Activated T-cell treated with anti-CD3 and anti-CD28 coated beads, Interleukin-2, amount 50 U/mL, for 24 hours (primary cell): ENCODE measurements at regions not wholly inside any gene's neighbourhood (a gene's known extent, or its start where the extent isn't known, plus 50 kb on each side); places are given as distances from the start of the nearest gene placed in this dataset.

ENCODE experiments used
- DNase-seq: peaks from one replicate; pipeline ENCODE4 v3.0.0-alpha.2; 2020
- H3K27ac Mint-ChIP-seq: 2 replicates; pipeline ENCODE4 v1.8.0; 2020; ENCODE audit warnings: mild to moderate bottlenecking, mixed read lengths
- H3K27me3 Mint-ChIP-seq: 2 replicates; pipeline ENCODE4 v1.8.0; 2020; ENCODE audit warnings: mixed read lengths
- H3K36me3 Mint-ChIP-seq: 2 replicates; pipeline ENCODE4 v1.8.0; 2020; ENCODE audit warnings: low read depth, mixed read lengths
- H3K4me1 Mint-ChIP-seq: 2 replicates; pipeline ENCODE4 v1.8.0; 2020; ENCODE audit warnings: low read depth, mixed read lengths
- H3K4me3 Mint-ChIP-seq: 2 replicates; pipeline ENCODE4 v1.8.0; 2020; ENCODE audit warnings: mild to moderate bottlenecking, moderate library complexity, mixed read lengths
- H3K9me3 Mint-ChIP-seq: 2 replicates; pipeline ENCODE4 v1.8.0; 2020; ENCODE audit warnings: mixed read lengths

GRCh38 chr15:46709460-46710083 is 1007.7 kb upstream of the SEMA6D start:
- no peaks in the 10 kb centered on the region for H3K27me3 Mint-ChIP-seq
- no peak overlapping the region for H3K4me3 Mint-ChIP-seq
- H3K27ac Mint-ChIP-seq: no peak overlapping the region
- H3K36me3 Mint-ChIP-seq: no peaks in the 10 kb centered on the region
- H3K4me1 Mint-ChIP-seq: no peaks in the 10 kb centered on the region
- peaks cover 26% of the 10 kb centered on the region for H3K9me3 Mint-ChIP-seq
- no peak for DNase-seq

DNA sequence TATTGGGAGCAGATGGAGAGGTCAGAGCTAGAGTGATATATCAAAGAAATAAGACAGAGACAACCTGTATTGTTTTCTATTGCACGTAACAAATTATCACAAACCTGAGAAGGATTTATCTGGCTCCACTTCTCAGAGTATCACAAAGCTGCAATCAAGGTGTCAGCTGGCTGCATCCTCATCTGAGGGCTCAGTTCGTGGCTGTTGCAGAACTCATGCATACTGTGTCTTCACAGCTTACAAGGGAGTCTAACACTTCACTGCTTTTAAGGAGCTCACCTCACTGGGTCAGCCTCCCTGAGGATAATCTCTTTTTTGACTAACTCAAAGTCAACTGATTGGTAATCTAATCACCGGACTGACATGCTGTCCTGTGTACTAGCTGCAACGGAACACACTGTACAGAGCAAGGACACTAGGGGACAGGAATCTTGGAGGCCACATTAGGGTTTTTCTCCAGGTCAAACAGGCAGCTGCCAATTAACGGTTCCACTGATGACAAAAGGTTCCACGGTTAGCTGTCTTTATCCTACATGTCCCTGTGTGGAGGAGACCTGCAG is 1006.8 kb upstream of the SEMA6D start:
- H3K4me3 Mint-ChIP-seq: no peak overlapping the region
- no peaks in the 10 kb centered on the region for H3K4me1 Mint-ChIP-seq
- H3K36me3 Mint-ChIP-seq: no peaks in the 10 kb centered on the region
- H3K27me3 Mint-ChIP-seq: no peaks in the 10 kb centered on the region
- no peak for DNase-seq
- no peak overlapping the region for H3K27ac Mint-ChIP-seq
- H3K9me3 Mint-ChIP-seq: peaks cover 25% of the 10 kb centered on the region

DNA sequence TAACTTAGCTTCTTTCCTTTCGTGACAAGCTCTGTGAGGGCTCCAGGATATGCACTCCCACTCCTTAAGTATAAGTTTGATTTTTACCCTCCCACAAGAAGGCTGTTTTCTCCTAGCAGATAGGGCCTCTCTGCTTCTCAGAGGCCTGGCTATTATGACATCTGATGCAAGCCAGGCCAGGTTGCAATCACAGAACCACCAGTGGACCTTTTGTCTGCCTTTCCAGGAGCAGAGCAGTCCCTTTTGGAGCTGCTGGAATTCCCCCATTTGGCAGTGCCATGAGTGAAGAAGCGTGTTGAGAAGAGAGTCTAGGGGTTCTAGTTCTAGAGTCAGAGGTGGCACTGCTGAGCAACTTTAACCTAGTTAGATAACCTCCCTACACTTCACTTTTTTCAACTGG is 1004.3 kb upstream of the SEMA6D start:
- Mint-ChIP-seq H3K27ac (no peak overlapping the region), H3K36me3 (no peaks in the 10 kb centered on the region), H3K9me3 (peaks cover 22% of the 10 kb centered on the region), H3K27me3 (no peaks in the 10 kb centered on the region), H3K4me1 (no peaks in the 10 kb centered on the region), H3K4me3 (no peak overlapping the region)
- no peak for DNase-seq

DNA sequence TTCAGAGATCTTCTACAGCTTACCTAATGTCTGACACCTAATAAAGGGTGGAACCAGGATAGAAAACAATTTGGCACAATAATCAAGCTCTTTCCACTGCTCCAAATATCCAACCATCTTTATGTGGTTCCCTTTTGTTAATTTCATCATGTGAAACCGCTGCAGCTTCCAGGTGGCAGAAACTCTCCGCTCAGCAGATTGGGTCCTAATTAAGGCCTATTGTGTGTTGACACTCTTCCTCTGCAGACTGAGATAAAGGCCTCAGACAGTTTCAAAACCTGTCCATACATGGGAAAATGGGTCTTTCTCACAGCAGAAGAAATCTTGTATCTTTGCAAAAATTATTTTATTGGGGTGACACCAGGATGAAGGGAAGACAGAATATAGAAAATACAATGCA is 1002.4 kb upstream of the SEMA6D start:
- H3K4me3 Mint-ChIP-seq: no peak overlapping the region
- H3K27me3 Mint-ChIP-seq: no peaks in the 10 kb centered on the region
- no peak for DNase-seq
- H3K4me1 Mint-ChIP-seq: no peaks in the 10 kb centered on the region
- H3K9me3 Mint-ChIP-seq: peaks cover 19% of the 10 kb centered on the region
- no peaks in the 10 kb centered on the region for H3K36me3 Mint-ChIP-seq
- H3K27ac Mint-ChIP-seq: no peak overlapping the region

- no peak overlapping the region for H3K4me3 Mint-ChIP-seq
- H3K27ac Mint-ChIP-seq: no peak overlapping the region
- H3K27me3 Mint-ChIP-seq: no peaks in the 10 kb centered on the region
- H3K4me1 Mint-ChIP-seq: no peaks in the 10 kb centered on the region
- H3K36me3 Mint-ChIP-seq: no peaks in the 10 kb centered on the region
- DNase-seq: no peak
- H3K9me3 Mint-ChIP-seq: peaks cover 22% of the 10 kb centered on the region
Measured at GRCh38 chr15:46723308-46723707, 994.0 kb upstream of the SEMA6D start.

GRCh38 chr15:46732060-46732459 is 985.2 kb upstream of the SEMA6D start:
- Mint-ChIP-seq H3K36me3 (no peaks in the 10 kb centered on the region), H3K4me3 (no peak overlapping the region), H3K27me3 (no peaks in the 10 kb centered on the region), H3K9me3 (peaks cover 33% of the 10 kb centered on the region), H3K4me1 (no peaks in the 10 kb centered on the region), H3K27ac (no peak overlapping the region)
- no peak for DNase-seq

DNA sequence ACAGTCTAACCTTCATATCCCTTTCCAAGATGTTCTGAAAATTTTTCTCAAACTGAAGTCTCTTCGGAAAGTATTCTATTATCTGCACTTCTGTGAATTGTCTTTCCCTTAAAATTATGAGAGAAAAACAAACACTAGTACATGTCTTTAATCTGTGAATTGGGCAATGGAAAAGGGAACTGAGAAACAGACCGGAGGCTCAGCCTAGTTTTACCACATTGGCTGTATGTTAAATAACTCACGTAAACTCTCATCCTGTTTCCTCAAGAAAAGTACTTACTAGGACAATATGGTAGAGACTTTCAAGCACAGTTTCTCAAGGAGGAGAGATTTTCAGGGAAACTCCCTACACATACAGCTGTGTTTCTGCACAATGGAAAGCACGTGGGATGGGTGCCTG is 982.2 kb upstream of the SEMA6D start:
- H3K4me1 Mint-ChIP-seq: no peaks in the 10 kb centered on the region
- no peaks in the 10 kb centered on the region for H3K36me3 Mint-ChIP-seq

GRCh38 chr15:46751303-46751702 is 966.0 kb upstream of the SEMA6D start:
- Mint-ChIP-seq H3K36me3 (no peaks in the 10 kb centered on the region), H3K4me3 (no peak overlapping the region), H3K9me3 (peaks cover 10% of the 10 kb centered on the region), H3K27ac (no peak overlapping the region), H3K4me1 (no peaks in the 10 kb centered on the region), H3K27me3 (no peaks in the 10 kb centered on the region)
- no peak for DNase-seq

More for the DNA sequence above, 982.2 kb upstream of the SEMA6D start:
- no peak overlapping the region for H3K4me3 Mint-ChIP-seq
- H3K9me3 Mint-ChIP-seq: peaks cover 15% of the 10 kb centered on the region
- no peak overlapping the region for H3K27ac Mint-ChIP-seq
- no peaks in the 10 kb centered on the region for H3K27me3 Mint-ChIP-seq
- no peak for DNase-seq

- Mint-ChIP-seq H3K4me1 (no peaks in the 10 kb centered on the region), H3K4me3 (no peak overlapping the region), H3K9me3 (peaks cover 19% of the 10 kb centered on the region), H3K27ac (no peak overlapping the region), H3K36me3 (no peaks in the 10 kb centered on the region), H3K27me3 (no peaks in the 10 kb centered on the region)
- no peak for DNase-seq
Measured at GRCh38 chr15:46753946-46754345, 963.4 kb upstream of the SEMA6D start.

- Mint-ChIP-seq H3K4me3 (no peak overlapping the region), H3K36me3 (no peaks in the 10 kb centered on the region), H3K9me3 (peaks cover 18% of the 10 kb centered on the region), H3K27me3 (no peaks in the 10 kb centered on the region), H3K27ac (no peak overlapping the region), H3K4me1 (no peaks in the 10 kb centered on the region)
- no peak for DNase-seq
Measured at GRCh38 chr15:46763091-46763490, 954.2 kb upstream of the SEMA6D start.

GRCh38 chr15:46764851-46765250 is 952.5 kb upstream of the SEMA6D start:
- peaks cover 22% of the 10 kb centered on the region for H3K9me3 Mint-ChIP-seq
- H3K27me3 Mint-ChIP-seq: no peaks in the 10 kb centered on the region
- no peak for DNase-seq
- H3K27ac Mint-ChIP-seq: no peak overlapping the region
- no peak overlapping the region for H3K4me3 Mint-ChIP-seq
- H3K36me3 Mint-ChIP-seq: no peaks in the 10 kb centered on the region
- no peaks in the 10 kb centered on the region for H3K4me1 Mint-ChIP-seq

- no peak overlapping the region for H3K4me3 Mint-ChIP-seq
- H3K36me3 Mint-ChIP-seq: no peaks in the 10 kb centered on the region
- DNase-seq: no peak
- H3K27ac Mint-ChIP-seq: no peak overlapping the region
- no peaks in the 10 kb centered on the region for H3K4me1 Mint-ChIP-seq
- peaks cover 23% of the 10 kb centered on the region for H3K9me3 Mint-ChIP-seq
- H3K27me3 Mint-ChIP-seq: no peaks in the 10 kb centered on the region
Measured at GRCh38 chr15:46766021-46766420, 951.3 kb upstream of the SEMA6D start.

- Mint-ChIP-seq H3K4me3 (no peak overlapping the region), H3K4me1 (no peaks in the 10 kb centered on the region), H3K36me3 (no peaks in the 10 kb centered on the region), H3K27ac (no peak overlapping the region), H3K27me3 (no peaks in the 10 kb centered on the region), H3K9me3 (peaks cover 26% of the 10 kb centered on the region)
- DNase-seq: no peak
Measured at GRCh38 chr15:46768287-46768686, 949.0 kb upstream of the SEMA6D start.

GRCh38 chr15:46773016-46773415 is 944.3 kb upstream of the SEMA6D start:
- Mint-ChIP-seq H3K4me1 (no peaks in the 10 kb centered on the region), H3K4me3 (no peak overlapping the region), H3K27me3 (no peaks in the 10 kb centered on the region), H3K9me3 (peaks cover 23% of the 10 kb centered on the region), H3K27ac (no peak overlapping the region), H3K36me3 (no peaks in the 10 kb centered on the region)
- DNase-seq: no peak

GRCh38 chr15:46778876-46779275 is 938.4 kb upstream of the SEMA6D start:
- Mint-ChIP-seq H3K27me3 (no peaks in the 10 kb centered on the region), H3K4me1 (no peaks in the 10 kb centered on the region), H3K4me3 (no peak overlapping the region), H3K9me3 (peaks cover 16% of the 10 kb centered on the region), H3K36me3 (no peaks in the 10 kb centered on the region), H3K27ac (no peak overlapping the region)
- DNase-seq: no peak
